Stimulated activated CD8-positive, alpha-beta memory T cell treated with anti-CD3 and anti-CD28 coated beads, Interleukin-4, amount 100 ng/mL, for 48 hours (primary cell): ENCODE measurements at regions not wholly inside any gene's neighbourhood (a gene's known extent, or its start where the extent isn't known, plus 50 kb on each side); places are given as distances from the start of the nearest gene placed in this dataset.

ENCODE experiments used
- DNase-seq: peaks from one replicate; pipeline ENCODE4 v3.0.0-alpha.2; 2020

GRCh38 chr3:117748131-117748530 is 1038.6 kb downstream of the TUSC7 start:
- DNase-seq, result no peak

GRCh38 chr3:117750674-117751269 is 1041.2 kb downstream of the TUSC7 start:
- DNase-seq, result no peak

GRCh38 chr3:117751651-117752050 is 1042.1 kb downstream of the TUSC7 start:
- no peak for DNase-seq

- no peak for DNase-seq
Measured at GRCh38 chr3:117752984-117753717, 1043.6 kb downstream of the TUSC7 start.

GRCh38 chr3:117754058-117754457 is 1044.5 kb downstream of the TUSC7 start:
- no peak for DNase-seq

- no peak for DNase-seq
Measured at GRCh38 chr3:117754841-117755240, 1045.3 kb downstream of the TUSC7 start.

- no peak for DNase-seq
Measured at GRCh38 chr3:117756563-117756962, 1047.0 kb downstream of the TUSC7 start.

GRCh38 chr3:117761703-117762620 is 1052.4 kb downstream of the TUSC7 start:
- no peak for DNase-seq

- no peak for DNase-seq
Measured at GRCh38 chr3:117762621-117763037, 1053.0 kb downstream of the TUSC7 start.

GRCh38 chr3:117763561-117763960 is 1054.0 kb downstream of the TUSC7 start:
- DNase-seq, result no peak

- no peak for DNase-seq
Measured at GRCh38 chr3:117768581-117768980, 1059.0 kb downstream of the TUSC7 start.

GRCh38 chr3:117774130-117774529 is 1064.6 kb downstream of the TUSC7 start:
- DNase-seq, result no peak

GRCh38 chr3:117786349-117786748 is 1076.8 kb downstream of the TUSC7 start:
- no peak for DNase-seq

GRCh38 chr3:117788061-117788460 is 1078.5 kb downstream of the TUSC7 start:
- no peak for DNase-seq

- DNase-seq, result no peak
Measured at GRCh38 chr3:117788506-117788905, 1078.9 kb downstream of the TUSC7 start.

GRCh38 chr3:117790235-117790987 is 1080.8 kb downstream of the TUSC7 start:
- DNase-seq, result no peak

GRCh38 chr3:117793622-117794265 is 1084.2 kb downstream of the TUSC7 start:
- DNase-seq, result no peak

- DNase-seq, result no peak
Measured at GRCh38 chr3:117798221-117798620, 1088.6 kb downstream of the TUSC7 start.

- no peak for DNase-seq
Measured at GRCh38 chr3:117798687-117799386, 1089.3 kb downstream of the TUSC7 start.

GRCh38 chr3:117799387-117799735 is 1089.8 kb downstream of the TUSC7 start:
- DNase-seq, result no peak

GRCh38 chr3:117801912-117802239 is 1092.3 kb downstream of the TUSC7 start:
- DNase-seq, result no peak
